AG09319 (cell line): ENCODE measurements at regions not wholly inside any gene's neighbourhood (a gene's known extent, or its start where the extent isn't known, plus 50 kb on each side); places are given as distances from the start of the nearest gene placed in this dataset.

Source experiments
- DNase-seq: peaks from one replicate; pipeline ENCODE4 v3.0.0-alpha.2; 2010; ENCODE audit warnings: low read depth; ENCODE audit errors: extremely low read depth
- TF ChIP-seq, protein P1 (sequence below): IDR thresholded peaks from 2 replicates; pipeline ENCODE4 v1.5.1; 2011; ENCODE audit warnings: low read depth, mild to moderate bottlenecking, inconsistent platforms, low read length, moderate library complexity

DNA sequence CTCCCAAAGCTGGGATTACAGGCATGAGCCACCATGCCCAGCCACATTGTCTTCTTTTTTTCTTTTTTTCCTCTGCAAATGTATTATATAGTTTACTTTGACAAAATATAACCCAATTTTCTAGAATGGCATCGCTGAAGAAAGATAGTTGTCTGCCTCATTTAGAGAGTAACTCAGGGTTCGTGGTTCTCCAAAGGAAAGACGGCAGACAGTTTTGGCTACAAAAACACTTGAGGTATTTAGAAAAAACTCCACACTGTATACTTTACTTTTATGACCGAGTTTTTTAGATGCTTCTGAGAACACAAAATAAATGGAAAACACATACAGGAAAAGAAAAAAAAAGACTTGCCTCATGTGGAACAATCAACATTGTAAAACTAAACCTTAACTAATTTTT is 369.1 kb upstream of the ATP2B1 start:
- TF ChIP-seq, protein P1, sequence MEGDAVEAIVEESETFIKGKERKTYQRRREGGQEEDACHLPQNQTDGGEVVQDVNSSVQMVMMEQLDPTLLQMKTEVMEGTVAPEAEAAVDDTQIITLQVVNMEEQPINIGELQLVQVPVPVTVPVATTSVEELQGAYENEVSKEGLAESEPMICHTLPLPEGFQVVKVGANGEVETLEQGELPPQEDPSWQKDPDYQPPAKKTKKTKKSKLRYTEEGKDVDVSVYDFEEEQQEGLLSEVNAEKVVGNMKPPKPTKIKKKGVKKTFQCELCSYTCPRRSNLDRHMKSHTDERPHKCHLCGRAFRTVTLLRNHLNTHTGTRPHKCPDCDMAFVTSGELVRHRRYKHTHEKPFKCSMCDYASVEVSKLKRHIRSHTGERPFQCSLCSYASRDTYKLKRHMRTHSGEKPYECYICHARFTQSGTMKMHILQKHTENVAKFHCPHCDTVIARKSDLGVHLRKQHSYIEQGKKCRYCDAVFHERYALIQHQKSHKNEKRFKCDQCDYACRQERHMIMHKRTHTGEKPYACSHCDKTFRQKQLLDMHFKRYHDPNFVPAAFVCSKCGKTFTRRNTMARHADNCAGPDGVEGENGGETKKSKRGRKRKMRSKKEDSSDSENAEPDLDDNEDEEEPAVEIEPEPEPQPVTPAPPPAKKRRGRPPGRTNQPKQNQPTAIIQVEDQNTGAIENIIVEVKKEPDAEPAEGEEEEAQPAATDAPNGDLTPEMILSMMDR, result no peak

DNA sequence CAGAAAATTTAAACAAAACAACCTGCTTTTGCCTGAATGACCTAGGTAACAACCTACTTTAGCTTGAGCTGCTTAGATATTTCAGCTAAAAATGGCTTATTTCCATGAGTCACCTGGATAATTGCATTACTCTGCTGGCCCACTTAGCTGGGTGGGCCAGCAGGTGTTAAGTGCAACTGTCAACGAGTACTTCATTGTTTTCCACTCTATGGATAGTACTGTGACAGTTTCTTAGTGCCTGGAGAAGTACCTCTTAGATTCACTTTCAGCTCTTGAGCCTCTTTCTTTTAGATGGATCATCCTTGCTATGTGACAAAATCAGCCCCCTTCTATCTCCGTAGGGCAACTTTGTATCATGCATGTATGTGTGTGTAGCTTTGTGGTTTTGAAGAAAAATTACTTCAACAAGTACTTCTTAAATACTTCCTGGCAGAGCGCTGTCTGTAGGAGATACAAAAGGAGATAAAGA is 368.2 kb upstream of the ATP2B1 start:
- TF ChIP-seq, protein P1, result no peak

More for the DNA sequence above, 369.1 kb upstream of the ATP2B1 start:
- no peak for DNase-seq

DNA sequence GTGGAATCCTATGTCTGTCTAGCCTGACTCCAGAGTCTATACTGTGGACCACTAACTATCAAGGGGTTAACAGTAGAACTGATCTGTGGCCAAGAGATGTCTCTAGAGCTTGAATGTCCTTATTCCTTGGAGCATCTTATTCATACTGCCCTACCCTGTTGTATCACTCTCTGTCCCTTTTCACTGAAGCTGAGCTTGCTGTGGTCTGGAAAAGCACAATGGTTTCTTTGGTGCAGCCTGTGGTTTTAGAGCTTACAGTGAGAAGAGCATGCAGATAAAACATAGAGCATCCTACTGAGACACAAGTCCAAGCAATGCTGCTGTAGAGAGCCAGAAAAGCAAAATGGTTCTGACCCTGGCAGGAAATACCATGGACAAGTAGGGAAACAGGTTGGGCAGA is 367.0 kb upstream of the ATP2B1 start:
- TF ChIP-seq, protein P1, result no peak
- DNase-seq, result no peak

More for the DNA sequence above, 368.2 kb upstream of the ATP2B1 start:
- DNase-seq, result no peak

DNA sequence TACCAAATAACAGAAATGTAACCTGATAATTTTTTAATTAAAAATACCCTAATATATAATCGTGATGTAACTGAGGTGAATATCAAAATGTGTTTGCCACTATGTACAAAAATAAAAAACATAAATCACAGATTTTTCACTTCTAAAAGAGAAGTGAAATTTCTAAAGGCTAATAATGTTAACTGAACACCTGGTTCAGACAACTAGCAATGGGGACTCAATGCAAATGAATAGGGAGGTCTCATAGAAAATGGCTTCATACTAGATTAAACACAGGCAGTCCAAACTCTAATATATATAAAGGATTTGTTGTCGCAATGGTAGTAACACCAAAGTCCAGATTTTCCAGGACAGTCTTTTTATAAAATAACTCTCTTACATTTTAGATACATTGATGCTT is 365.4 kb upstream of the ATP2B1 start:
- no peak for DNase-seq
- TF ChIP-seq, protein P1, result no peak

DNA sequence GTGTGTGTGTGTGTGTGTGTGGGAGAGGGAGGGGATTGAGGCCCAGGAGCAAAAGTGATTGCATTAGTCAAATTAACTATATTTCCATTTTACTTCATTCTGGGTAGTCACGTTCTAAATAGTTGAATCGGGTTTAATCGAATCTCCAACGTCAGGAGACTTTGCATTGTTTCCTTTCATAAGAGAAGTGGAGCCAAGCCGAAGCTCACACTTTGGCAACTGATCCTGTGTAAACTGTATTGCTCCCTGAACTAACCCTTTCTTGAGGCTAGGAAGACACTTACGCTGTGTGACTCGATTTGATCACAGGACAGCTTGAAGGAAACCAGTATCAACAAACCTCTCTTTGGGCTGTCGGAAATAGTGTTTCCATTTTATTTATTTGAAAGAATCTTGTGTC is 363.4 kb upstream of the ATP2B1 start:
- DNase-seq, result no peak
- TF ChIP-seq, protein P1, result no peak

DNA sequence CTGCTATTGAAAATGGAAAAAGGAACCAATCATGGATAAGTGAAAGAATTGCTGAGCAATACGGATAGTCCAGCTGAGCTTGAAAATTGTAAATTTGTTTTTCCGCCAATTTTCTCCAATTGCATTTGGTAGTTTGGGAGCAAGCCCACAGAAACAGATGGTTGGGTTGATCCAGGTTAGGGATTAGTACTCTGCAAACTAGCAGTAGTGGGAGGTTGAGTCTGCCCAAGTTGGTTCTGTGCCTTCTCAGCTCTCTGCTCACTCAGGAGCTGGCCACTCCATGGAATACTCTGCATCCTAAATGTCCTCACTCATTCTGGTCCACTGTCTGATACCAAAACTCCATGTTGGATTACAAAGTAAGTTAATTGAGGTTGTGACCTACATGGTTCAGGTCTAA is 361.1 kb upstream of the ATP2B1 start:
- DNase-seq, result no peak
- TF ChIP-seq, protein P1, result no peak

DNA sequence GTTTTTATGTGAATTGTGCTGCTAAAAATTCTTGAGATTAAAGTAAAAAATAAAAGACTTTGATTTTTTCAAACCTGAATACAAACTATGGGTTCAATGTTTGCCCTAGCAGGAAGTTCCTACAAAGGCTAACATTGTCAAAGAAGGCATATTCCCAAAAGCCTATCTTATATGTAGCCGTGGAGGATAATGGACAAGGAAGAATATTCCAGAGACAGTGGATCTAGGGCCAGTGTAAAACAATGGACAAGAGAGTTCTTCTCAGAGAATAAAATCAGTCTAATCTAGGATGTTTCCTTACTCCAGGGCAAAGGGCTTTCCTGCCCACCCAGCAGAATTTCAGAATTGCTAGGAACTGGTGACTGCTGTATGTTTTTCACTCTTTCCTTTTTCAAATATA is 359.2 kb upstream of the ATP2B1 start:
- no peak for DNase-seq
- TF ChIP-seq, protein P1, result no peak
